ENCODE measurements at regions not wholly inside any gene's neighbourhood (a gene's known extent, or its start where the extent isn't known, plus 50 kb on each side); places are given as distances from the start of the nearest gene placed in this dataset.

DNA sequence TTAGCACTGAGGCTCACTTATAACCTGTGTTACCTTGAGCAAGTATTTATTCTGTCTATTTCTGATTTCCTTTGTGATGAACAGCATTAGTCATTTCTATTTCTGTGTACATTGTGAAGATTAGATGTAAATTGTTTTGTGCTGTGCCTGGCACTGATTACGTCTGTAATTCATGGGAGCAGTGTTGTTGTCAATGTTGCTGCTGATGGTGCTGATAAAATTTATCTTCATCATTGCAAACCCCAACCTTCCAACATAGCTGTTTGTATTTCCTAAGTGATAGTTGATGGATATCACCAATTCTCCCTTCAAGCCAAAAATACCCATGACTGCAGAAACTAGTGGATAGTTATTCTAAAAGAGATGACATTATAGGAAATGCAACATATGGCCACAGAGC is 400.5 kb upstream of the GRM3 start:
- 39% methylated on average over 1 of the region's 1 CpG for WGBS
- no peaks in the 10 kb centered on the region for H3K27me3 ChIP-seq
- H3K36me3 ChIP-seq = no peaks in the 10 kb centered on the region
- H3K4me1 ChIP-seq = no peaks in the 10 kb centered on the region
- no peaks in the 10 kb centered on the region for H3K9me3 ChIP-seq
- no peak overlapping the region for H3K27ac ChIP-seq
- no peak for TF ChIP-seq CTCF (IDR thresholded peaks at IDR 0.05)
- no peak for TF ChIP-seq POLR2A (IDR thresholded peaks at IDR 0.05)
- TF ChIP-seq POLR2AphosphoS5 (IDR thresholded peaks at IDR 0.05) = no peak
- TF ChIP-seq EP300 (IDR thresholded peaks at IDR 0.05) = no peak
- H3K4me3 ChIP-seq = no peak overlapping the region
- no peak for DNase-seq (ENCODE audit: low spot score in 2 of 2)

DNA sequence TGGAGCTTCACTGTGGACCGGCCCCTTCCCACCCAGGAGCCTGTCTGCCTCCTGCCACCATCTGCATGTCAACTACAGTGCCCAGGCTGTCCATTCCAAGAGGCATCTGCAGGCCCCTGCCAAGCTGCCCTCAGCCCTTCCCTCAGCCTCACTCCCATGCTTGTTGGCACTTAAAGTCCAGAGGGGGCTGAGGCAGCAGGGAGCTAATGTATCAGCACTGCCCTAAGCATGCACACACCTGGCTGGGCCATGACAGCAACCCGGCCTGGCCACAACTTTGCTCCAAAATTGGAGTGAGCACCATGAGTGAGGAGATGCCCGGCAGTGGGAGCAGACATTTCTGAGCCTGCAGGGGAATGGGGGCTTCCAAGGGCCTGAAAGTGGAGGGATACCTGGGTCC is 417.5 kb upstream of the GRM3 start:
- WGBS = 84% methylated on average over 3 of the region's 3 CpGs
- no peaks in the 10 kb centered on the region for H3K36me3 ChIP-seq
- H3K4me3 ChIP-seq = no peak overlapping the region
- H3K27ac ChIP-seq = no peak overlapping the region
- peaks cover 1% of the 10 kb centered on the region for H3K9me3 ChIP-seq
- no peaks in the 10 kb centered on the region for H3K4me1 ChIP-seq
- no peak for DNase-seq (ENCODE audit: low spot score in 2 of 2)
- H3K27me3 ChIP-seq = no peaks in the 10 kb centered on the region
- TF ChIP-seq POLR2AphosphoS5 (IDR thresholded peaks at IDR 0.05) (no peak), CTCF (IDR thresholded peaks at IDR 0.05) (no peak), EP300 (IDR thresholded peaks at IDR 0.05) (no peak), POLR2A (IDR thresholded peaks at IDR 0.05) (no peak)

DNA sequence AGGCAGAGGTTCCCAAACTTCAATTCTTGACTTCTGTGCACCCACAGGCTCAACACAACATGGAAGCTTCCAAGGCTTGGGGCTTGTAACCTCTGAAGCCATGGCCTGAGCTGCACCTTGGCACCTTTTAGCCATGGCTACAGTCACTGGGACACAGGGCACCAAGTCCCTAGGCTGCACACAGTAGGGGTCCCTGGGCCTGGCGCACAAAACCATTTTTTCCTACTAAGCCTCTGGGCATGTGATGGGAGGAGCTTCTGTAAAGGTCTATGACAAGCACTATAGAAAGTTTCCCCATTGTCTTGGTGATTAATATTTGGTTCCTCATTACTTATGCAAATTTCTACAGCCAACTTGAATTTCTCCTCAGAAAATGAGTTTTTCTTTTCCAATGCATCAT is 420.9 kb upstream of the GRM3 start:
- Histone ChIP-seq H3K4me3 (no peak overlapping the region), H3K4me1 (no peaks in the 10 kb centered on the region), H3K27ac (no peak overlapping the region), H3K36me3 (no peaks in the 10 kb centered on the region), H3K9me3 (no peaks in the 10 kb centered on the region), H3K27me3 (no peaks in the 10 kb centered on the region)
- WGBS = 83% methylated on average over 1 of the region's 1 CpG
- TF ChIP-seq POLR2AphosphoS5 (IDR thresholded peaks at IDR 0.05) (no peak), EP300 (IDR thresholded peaks at IDR 0.05) (no peak), POLR2A (IDR thresholded peaks at IDR 0.05) (no peak), CTCF (IDR thresholded peaks at IDR 0.05) (no peak)
- no peak for DNase-seq (ENCODE audit: low spot score in 2 of 2)

- TF ChIP-seq EP300 (IDR thresholded peaks at IDR 0.05) = no peak
- TF ChIP-seq CTCF (IDR thresholded peaks at IDR 0.05) = no peak
- no peak for TF ChIP-seq POLR2A (IDR thresholded peaks at IDR 0.05)
- TF ChIP-seq POLR2AphosphoS5 (IDR thresholded peaks at IDR 0.05) = no peak
- H3K4me1 ChIP-seq = no peaks in the 10 kb centered on the region
- 85% methylated on average over 4 of the region's 4 CpGs for WGBS
- no peaks in the 10 kb centered on the region for H3K36me3 ChIP-seq
- no peak for DNase-seq (ENCODE audit: low spot score in 2 of 2)
- no peak overlapping the region for H3K27ac ChIP-seq
- H3K4me3 ChIP-seq = no peak overlapping the region
- no peaks in the 10 kb centered on the region for H3K27me3 ChIP-seq
- no peaks in the 10 kb centered on the region for H3K9me3 ChIP-seq
These were observed 429.0 kb upstream of the GRM3 start for GRCh38 chr7:86214734-86215133.

GRCh38 chr7:86212976-86213375 is 430.7 kb upstream of the GRM3 start:
- Histone ChIP-seq H3K9me3 (no peaks in the 10 kb centered on the region), H3K4me3 (no peak overlapping the region), H3K27me3 (no peaks in the 10 kb centered on the region), H3K27ac (no peak overlapping the region), H3K4me1 (no peaks in the 10 kb centered on the region), H3K36me3 (no peaks in the 10 kb centered on the region)
- 61% methylated on average over 2 of the region's 2 CpGs for WGBS
- no peak for TF ChIP-seq POLR2AphosphoS5 (IDR thresholded peaks at IDR 0.05)
- no peak for TF ChIP-seq POLR2A (IDR thresholded peaks at IDR 0.05)
- no peak for TF ChIP-seq CTCF (IDR thresholded peaks at IDR 0.05)
- no peak for TF ChIP-seq EP300 (IDR thresholded peaks at IDR 0.05)
- DNase-seq (ENCODE audit: low spot score in 2 of 2) = no peak
